PC-9 (cell line): ENCODE measurements at regions not wholly inside any gene's neighbourhood (a gene's known extent, or its start where the extent isn't known, plus 50 kb on each side); places are given as distances from the start of the nearest gene placed in this dataset.

Source experiments
- BruUV-seq: library from RNA; stranded (reverse); fragments of 400-500 nt; replicated peaks from 2 replicates; lab custom pipeline; 2021; lab: Mats Ljungman, UMichigan
- CTCF ChIA-PET: fragments of 300-600 bp; sonication (Branson Sonifier 250); formaldehyde crosslinking; loops from one replicate; lab custom pipeline; 2022; ENCODE audit warnings: antibody characterized with exemption; lab: Charles Lee
- POLR2A ChIA-PET: fragments of 300-600 bp; sonication (Branson Sonifier 250); formaldehyde crosslinking; loops from one replicate; lab custom pipeline; 2022; ENCODE audit warnings: antibody characterized with exemption; ENCODE audit not compliant: unreplicated experiment; lab: Charles Lee
- DNase-seq, 2 experiments: peaks; one replicate each; pipeline versions ENCODE4 v3.0.0 to v3.0.0-alpha.2; 2015 to 2022; ENCODE audit warnings: mixed read lengths in 1 of 2
- H2AFZ ChIP-seq: fragments of 200-600 bp; sonication (generic); 2 replicates; pipeline ENCODE4 v1.8.1; 2017; ENCODE audit warnings: antibody characterized with exemption
- H3F3A ChIP-seq: fragments of 200-600 bp; sonication (generic); 2 replicates; pipeline ENCODE4 v1.8.1; 2017; ENCODE audit warnings: antibody characterized with exemption, mild to moderate bottlenecking, low read depth; ENCODE audit not compliant: insufficient read depth
- H3K27ac ChIP-seq: fragments of 200-600 bp; sonication (generic); 2 replicates; pipeline ENCODE4 v1.6.1; 2016; ENCODE audit warnings: mixed run types
- H3K27me3 ChIP-seq: fragments of 200-600 bp; sonication (generic); 2 replicates; pipeline ENCODE4 v1.6.1; 2016; ENCODE audit warnings: low read depth, mixed run types; ENCODE audit not compliant: insufficient read depth
- H3K36me3 ChIP-seq: fragments of 200-600 bp; sonication (generic); 2 replicates; pipeline ENCODE4 v1.6.1; 2016; ENCODE audit warnings: low read depth, mixed run types
- H3K4me1 ChIP-seq: fragments of 200-600 bp; sonication (generic); replicated peaks from 2 replicates; pipeline ENCODE4 v1.6.1; 2016; ENCODE audit warnings: mixed run types; ENCODE audit not compliant: insufficient read depth
- H3K4me2 ChIP-seq: fragments of 200-600 bp; sonication (generic); 2 replicates; pipeline ENCODE4 v1.6.1; 2017; ENCODE audit warnings: mixed run types
- H3K4me3 ChIP-seq: fragments of 200-600 bp; sonication (generic); 2 replicates; pipeline ENCODE4 v1.6.1; 2016; ENCODE audit warnings: mixed run types
- H3K79me2 ChIP-seq: fragments of 200-600 bp; sonication (generic); 2 replicates; pipeline ENCODE4 v1.6.1; 2017; ENCODE audit warnings: low read depth, mixed run types
- H3K9me2 ChIP-seq: fragments of 200-600 bp; sonication (generic); 2 replicates; pipeline ENCODE4 v1.8.1; 2017; ENCODE audit warnings: mild to moderate bottlenecking; ENCODE audit not compliant: insufficient read depth
- H3K9me3 ChIP-seq: fragments of 200-600 bp; sonication (generic); 2 replicates; pipeline ENCODE4 v1.8.1; 2016; ENCODE audit warnings: low read depth; ENCODE audit not compliant: insufficient read depth
- H4K20me1 ChIP-seq: fragments of 200-600 bp; sonication (generic); 2 replicates; pipeline ENCODE4 v1.8.1; 2017; ENCODE audit not compliant: insufficient read depth
- CTCF ChIP-seq: fragments of 200-600 bp; sonication (generic); conservative IDR thresholded peaks from 2 replicates; pipeline ENCODE4 v1.6.1; 2017; ENCODE audit warnings: mixed run types, antibody characterized with exemption, mild to moderate bottlenecking, moderate library complexity
- EZH2 ChIP-seq: fragments of 200-600 bp; sonication (generic); IDR thresholded peaks from 2 replicates; pipeline ENCODE4 v1.8.0; 2017; ENCODE audit warnings: antibody characterized with exemption, low read depth
- intact Hi-C: fragments of 100-400 bp; cut with micrococcal nuclease; formaldehyde crosslinking; loops from one replicate; pipeline ENCODE4 v1.10.0; 2022; ENCODE audit not compliant: unreplicated experiment

- Histone ChIP-seq H2AFZ (no peak overlapping the region), H3K4me3 (no peak overlapping the region), H3K4me2 (no peak overlapping the region), H3K36me3 (no peaks in the 10 kb centered on the region), H3K9me3 (no peaks in the 10 kb centered on the region), H3F3A (no peaks in the 10 kb centered on the region), H3K79me2 (no peaks in the 10 kb centered on the region), H3K4me1 (no peaks in the 10 kb centered on the region), H3K27ac (no peak overlapping the region), H3K27me3 (no peaks in the 10 kb centered on the region), H4K20me1 (no peaks in the 10 kb centered on the region), H3K9me2 (no peaks in the 10 kb centered on the region)
- TF ChIP-seq EZH2 = no peak
- TF ChIP-seq CTCF = no peak
- no peak for DNase-seq
- ChIA-PET CTCF (no interaction called here), POLR2A (no interaction called here)
- no TSS peak for BruUV-seq
- intact Hi-C loops = no loop called here
Measured at GRCh38 chr4:160580581-160580980, 1477.7 kb downstream of the RAPGEF2 start.

- no peaks in the 10 kb centered on the region for H3K4me1 ChIP-seq
- H3K27ac ChIP-seq = no peak overlapping the region
- intact Hi-C loops = no loop called here
- H3K9me3 ChIP-seq = no peaks in the 10 kb centered on the region
- BruUV-seq = no TSS peak
- no peaks in the 10 kb centered on the region for H3K79me2 ChIP-seq
- no peaks in the 10 kb centered on the region for H3K9me2 ChIP-seq
- no peaks in the 10 kb centered on the region for H3K36me3 ChIP-seq
- H2AFZ ChIP-seq = no peak overlapping the region
- TF ChIP-seq EZH2 (no peak), CTCF (no peak)
- H4K20me1 ChIP-seq = no peaks in the 10 kb centered on the region
- H3K4me2 ChIP-seq = no peak overlapping the region
- H3K27me3 ChIP-seq = no peaks in the 10 kb centered on the region
- H3F3A ChIP-seq = no peaks in the 10 kb centered on the region
- ChIA-PET POLR2A (interaction anchor here (0.7 kb wide), 1 partner anchor 1107 kb away, joined by 3 read pairs; no protein-coding TSS in a partner anchor), CTCF (no interaction called here)
- DNase-seq = no peak
- H3K4me3 ChIP-seq = no peak overlapping the region
Measured at GRCh38 chr4:160592258-160592657, 1489.4 kb downstream of the RAPGEF2 start.

- ChIA-PET CTCF (no interaction called here), POLR2A (no interaction called here)
- Histone ChIP-seq H3K27ac (no peak overlapping the region), H3K79me2 (no peaks in the 10 kb centered on the region), H3K9me2 (no peaks in the 10 kb centered on the region), H3K4me3 (no peak overlapping the region), H3K36me3 (no peaks in the 10 kb centered on the region), H3K27me3 (no peaks in the 10 kb centered on the region), H3F3A (no peaks in the 10 kb centered on the region), H2AFZ (no peak overlapping the region), H3K9me3 (no peaks in the 10 kb centered on the region), H4K20me1 (no peaks in the 10 kb centered on the region), H3K4me1 (no peaks in the 10 kb centered on the region), H3K4me2 (no peak overlapping the region)
- DNase-seq = no peak
- TF ChIP-seq CTCF (no peak), EZH2 (no peak)
- BruUV-seq = no TSS peak
- intact Hi-C loops = no loop called here
Measured at GRCh38 chr4:160595646-160596045, 1492.8 kb downstream of the RAPGEF2 start.
